H1 (cell line): ENCODE measurements at regions not wholly inside any gene's neighbourhood (a gene's known extent, or its start where the extent isn't known, plus 50 kb on each side); places are given as distances from the start of the nearest gene placed in this dataset.

Experiments used
- CHD1 ChIP-seq: IDR thresholded peaks from 2 replicates; pipeline ENCODE4 v1.6.1; 2012; ENCODE audit warnings: low read depth, low read length, improper control_type of control experiment
- CHD7 ChIP-seq: fragments of 300-600 bp; sonication (generic); IDR thresholded peaks from 2 replicates; pipeline ENCODE4 v1.7.1; 2012; ENCODE audit warnings: low read length, moderate library complexity, mild to moderate bottlenecking, inconsistent platforms; ENCODE audit not compliant: insufficient replicate concordance
- E2F6 ChIP-seq: IDR thresholded peaks from 2 replicates; pipeline ENCODE4 v1.6.1; 2012; ENCODE audit warnings: inconsistent platforms
- EZH2 ChIP-seq: fragments of 200-600 bp; sonication (generic); IDR thresholded peaks from 2 replicates; pipeline ENCODE4 v1.7.1; 2012; ENCODE audit warnings: low read depth, mild to moderate bottlenecking, moderate library complexity, low read length, inconsistent platforms; ENCODE audit not compliant: severe bottlenecking
- HDAC6 ChIP-seq: IDR thresholded peaks from one replicate; pipeline ENCODE4 v1.7.1; 2012; ENCODE audit warnings: low read depth, mild to moderate bottlenecking, inconsistent platforms, low read length, moderate library complexity
- KDM5A ChIP-seq: fragments of 200-600 bp; IDR thresholded peaks from 2 replicates; pipeline ENCODE4 v1.7.1; 2012; ENCODE audit warnings: mild to moderate bottlenecking, low read length, inconsistent platforms, mixed read lengths
- MAFK ChIP-seq: IDR thresholded peaks from 2 replicates; pipeline ENCODE4 v1.6.1; 2012; ENCODE audit warnings: low read depth, mild to moderate bottlenecking, improper control_type of control experiment, low read length
- POLR2A ChIP-seq, 2 experiments: IDR thresholded peaks; 1 replicate in 1 of 2; 2 replicates in 1 of 2; pipeline ENCODE4 v1.6.1; 2011; ENCODE audit warnings: low read depth in 2 of 2, low read length in 2 of 2, mild to moderate bottlenecking in 2 of 2; ENCODE audit errors: control extremely low read depth in 1 of 2
- RAD21 ChIP-seq, 2 experiments: IDR thresholded peaks in 1 of 2; conservative IDR thresholded peaks in 1 of 2; 2 replicates each; pipeline ENCODE4 v1.6.1; 2011; ENCODE audit warnings: low read depth in 2 of 2, low read length in 2 of 2, improper control_type of control experiment in 1 of 2, inconsistent platforms in 1 of 2, mild to moderate bottlenecking in 1 of 2, moderate library complexity in 1 of 2
- SIN3A ChIP-seq, 2 experiments: IDR thresholded peaks in 1 of 2; conservative IDR thresholded peaks in 1 of 2; 2 replicates each; pipeline ENCODE4 v1.6.1; 2011 to 2012; ENCODE audit warnings: low read length in 2 of 2, improper control_type of control experiment in 1 of 2, low read depth in 1 of 2, mild to moderate bottlenecking in 1 of 2
- SRF ChIP-seq: IDR thresholded peaks from 2 replicates; pipeline ENCODE4 v1.6.1; 2011; ENCODE audit warnings: mild to moderate bottlenecking, low read depth, low read length, moderate library complexity
- TCF12 ChIP-seq: IDR thresholded peaks from 2 replicates; pipeline ENCODE4 v1.6.1; 2011; ENCODE audit warnings: low read depth, mild to moderate bottlenecking, low read length
- TEAD4 ChIP-seq: IDR thresholded peaks from 2 replicates; pipeline ENCODE4 v1.6.1; 2012; ENCODE audit warnings: low read depth, low read length, inconsistent platforms, mixed read lengths
- YY1 ChIP-seq: IDR thresholded peaks from 2 replicates; pipeline ENCODE4 v1.6.1; 2011; ENCODE audit warnings: low read depth, mild to moderate bottlenecking, low read length

DNA sequence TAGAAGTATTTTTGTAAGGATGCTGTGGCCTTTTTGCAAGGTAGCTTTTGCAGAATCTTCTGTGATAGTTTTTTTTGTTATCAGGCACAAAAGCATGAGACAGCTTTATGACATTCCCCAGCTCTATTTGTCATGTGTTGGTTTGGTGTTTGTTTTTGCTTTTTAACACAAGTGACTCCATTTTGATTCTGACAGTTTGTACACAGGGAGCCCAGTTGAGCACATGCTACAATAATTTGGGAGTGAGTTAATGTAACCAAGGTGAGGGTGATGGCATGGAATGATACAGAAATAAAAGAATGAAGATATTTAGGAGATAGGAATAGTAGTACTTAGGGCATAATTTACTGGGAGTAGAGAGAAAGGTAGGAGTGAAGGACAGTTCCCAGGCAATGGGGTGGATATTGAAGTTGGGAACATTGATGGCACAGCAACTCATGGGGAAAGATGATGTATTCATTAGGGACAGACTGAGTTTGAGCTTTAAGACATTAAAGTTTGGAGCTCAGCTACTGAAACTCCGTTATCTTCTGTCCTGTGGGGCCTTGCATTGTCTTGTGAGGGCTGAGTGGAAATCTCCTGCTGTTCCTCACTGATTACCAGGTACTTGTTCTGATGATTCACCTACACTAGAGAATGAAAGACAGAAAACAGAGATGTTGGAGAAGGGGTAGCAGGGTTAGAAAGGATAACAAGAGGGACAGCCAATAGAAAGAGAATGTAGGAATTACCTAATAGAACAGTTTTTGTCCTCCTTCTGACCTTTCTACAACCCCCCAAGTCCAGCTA is 88.3 kb upstream of the CCDC112 start:
- TF ChIP-seq POLR2A (IDR thresholded peaks at IDR 0.05; ENCODE audit: control extremely low read depth in 1 of 2, low read depth in 2 of 2, low read length in 2 of 2) (no peak), KDM5A (no peak), SRF (no peak), E2F6 (no peak), CHD7 (no peak), CHD1 (no peak), MAFK (no peak), HDAC6 (no peak), YY1 (no peak), TEAD4 (no peak), RAD21 (IDR thresholded peaks at IDR 0.05 in 1 of 2, conservative IDR thresholded peaks at IDR 0.05 in 1 of 2; ENCODE audit: low read depth in 2 of 2, low read length in 2 of 2) (no peak), EZH2 (no peak), SIN3A (conservative IDR thresholded peaks at IDR 0.05 in 1 of 2, IDR thresholded peaks at IDR 0.05 in 1 of 2; ENCODE audit: low read depth in 1 of 2, low read length in 2 of 2) (no peak), TCF12 (no peak)
